Endothelial cell of umbilical vein (primary cell): ENCODE measurements at regions not wholly inside any gene's neighbourhood (a gene's known extent, or its start where the extent isn't known, plus 50 kb on each side); places are given as distances from the start of the nearest gene placed in this dataset.

Source experiments
- BruUV-seq: library from RNA; stranded (reverse); fragments of 400-500 nt; replicated peaks from 2 replicates; lab custom pipeline; 2021; lab: Mats Ljungman, UMichigan
- CTCF ChIA-PET: fragments of 300-600, 350-600 bp; sonication (Branson Sonifier 250); formaldehyde crosslinking; loops from one replicate; lab custom pipeline; 2021; ENCODE audit warnings: antibody characterized with exemption, inconsistent platforms; lab: Charles Lee
- POLR2A ChIA-PET: fragments of 300-600, 350-600 bp; sonication (Branson Sonifier 250); formaldehyde crosslinking; loops from one replicate; lab custom pipeline; 2021; ENCODE audit warnings: antibody characterized with exemption, inconsistent platforms; lab: Charles Lee
- DNase-seq: peaks from one replicate; pipeline ENCODE4 v3.0.0-alpha.2; 2011; ENCODE audit warnings: low read depth, low spot score
- FAIRE-seq: peaks from 2 replicates; lab custom pipeline; 2011; peaks lifted over from hg19 to GRCh38; lab: Jason Lieb, UNC
- H2AFZ ChIP-seq: 2 replicates; pipeline ENCODE4 v1.6.0; 2012; ENCODE audit warnings: low read depth, low read length, control low read depth, inconsistent platforms
- H3K27ac ChIP-seq: 2 replicates; pipeline ENCODE4 v1.5.1; 2011; ENCODE audit warnings: low read depth, mild to moderate bottlenecking, control low read depth, low read length, moderate library complexity; ENCODE audit not compliant: insufficient read depth
- H3K27me3 ChIP-seq, 2 experiments: 2 replicates each; pipeline versions ENCODE4 v1.6.0 to v1.6.1; 2011; ENCODE audit warnings: low read length in 2 of 2, mixed read lengths in 1 of 2; ENCODE audit not compliant: control insufficient read depth in 2 of 2, insufficient read depth in 2 of 2
- H3K36me3 ChIP-seq, 2 experiments: 2 replicates in 1 of 2; 3 replicates in 1 of 2; pipeline ENCODE4 v1.5.1; 2011; ENCODE audit warnings: low read length in 2 of 2, mild to moderate bottlenecking in 1 of 2, moderate library complexity in 1 of 2; ENCODE audit not compliant: control insufficient read depth in 2 of 2, insufficient read depth in 2 of 2; ENCODE audit errors: extremely low read depth in 1 of 2
- H3K4me1 ChIP-seq: 3 replicates; pipeline ENCODE4 v1.5.1; 2011; ENCODE audit warnings: mild to moderate bottlenecking, low read length; ENCODE audit not compliant: control insufficient read depth, insufficient read depth; ENCODE audit errors: extremely low read depth
- H3K4me2 ChIP-seq: 2 replicates; pipeline ENCODE4 v1.6.1; 2011; ENCODE audit warnings: low read length, control low read depth, mixed read lengths; ENCODE audit not compliant: insufficient read depth
- H3K4me3 ChIP-seq, 3 experiments: fragments of 200-600 bp in 1 of 3; sonication (generic), shearing (Covaris generic) in 1 of 3; replicated peaks in 1 of 3; 2 replicates each; pipeline ENCODE4 v1.5.1; 2011 to 2016; ENCODE audit warnings: control low read depth in 3 of 3, low read length in 3 of 3, mild to moderate bottlenecking in 2 of 3, inconsistent platforms in 1 of 3, low read depth in 1 of 3, moderate library complexity in 1 of 3; ENCODE audit not compliant: insufficient read depth in 1 of 3
- H3K79me2 ChIP-seq: 2 replicates; pipeline ENCODE4 v1.6.0; 2012; ENCODE audit warnings: low read length, inconsistent platforms; ENCODE audit not compliant: control insufficient read depth, insufficient read depth
- H3K9ac ChIP-seq: replicated peaks from 2 replicates; pipeline ENCODE3; 2011; ENCODE audit warnings: low read length, control low read depth; ENCODE audit not compliant: insufficient read depth; ENCODE audit errors: extremely low read depth
- H3K9me1 ChIP-seq: replicated peaks from 3 replicates; pipeline ENCODE4 v1.6.0; 2011; ENCODE audit warnings: mild to moderate bottlenecking, low read length; ENCODE audit not compliant: control insufficient read depth, insufficient read depth; ENCODE audit errors: extremely low read depth
- H3K9me3 ChIP-seq: replicated peaks from 2 replicates; pipeline ENCODE4 v1.5.1; 2012; ENCODE audit warnings: low read length, inconsistent platforms; ENCODE audit not compliant: control insufficient read depth, insufficient read depth
- H4K20me1 ChIP-seq: replicated peaks from 2 replicates; pipeline ENCODE3; 2011; ENCODE audit warnings: mild to moderate bottlenecking, low read length; ENCODE audit not compliant: control insufficient read depth, insufficient read depth; ENCODE audit errors: extremely low read depth
- EZH2 ChIP-seq: IDR thresholded peaks from 2 replicates; pipeline ENCODE4 v1.6.1; 2012; ENCODE audit warnings: borderline replicate concordance, low read depth, mild to moderate bottlenecking, moderate library complexity, low read length, inconsistent platforms; ENCODE audit not compliant: severe bottlenecking
- dilution Hi-C: fragments of 300-500 bp; cut with MboI; formaldehyde crosslinking; loops from one replicate; pipeline ENCODE4 v1.15.0; 2019; ENCODE audit warnings: low sequenced_read_pairs; ENCODE audit not compliant: extremely low pct_ligation_motif_present
- intact Hi-C: fragments of 100-400 bp; cut with micrococcal nuclease; formaldehyde crosslinking; loops from one replicate; pipeline ENCODE4 v1.10.0; 2022

- DNase-seq (no peak), FAIRE-seq (no peak)
- Histone ChIP-seq H2AFZ (no peak overlapping the region), H4K20me1 (no peaks in the 10 kb centered on the region), H3K9ac (no peak overlapping the region), H3K27ac (no peak overlapping the region), H3K79me2 (no peaks in the 10 kb centered on the region), H3K4me2 (no peak overlapping the region), H3K36me3 (no peaks in the 10 kb centered on the region), H3K9me1 (no peaks in the 10 kb centered on the region), H3K4me1 (no peaks in the 10 kb centered on the region), H3K4me3 (no peak overlapping the region), H3K27me3 (no peaks in the 10 kb centered on the region), H3K9me3 (peaks cover 2% of the 10 kb centered on the region)
- ChIA-PET POLR2A (no interaction called here), CTCF (no interaction called here)
- dilution Hi-C loops (no loop called here), intact Hi-C loops (no loop called here)
- BruUV-seq, result no TSS peak
- no peak for TF ChIP-seq EZH2
These were observed 310.7 kb upstream of the DPPA4 start for GRCh38 chr3:109648027-109648426.

DNA sequence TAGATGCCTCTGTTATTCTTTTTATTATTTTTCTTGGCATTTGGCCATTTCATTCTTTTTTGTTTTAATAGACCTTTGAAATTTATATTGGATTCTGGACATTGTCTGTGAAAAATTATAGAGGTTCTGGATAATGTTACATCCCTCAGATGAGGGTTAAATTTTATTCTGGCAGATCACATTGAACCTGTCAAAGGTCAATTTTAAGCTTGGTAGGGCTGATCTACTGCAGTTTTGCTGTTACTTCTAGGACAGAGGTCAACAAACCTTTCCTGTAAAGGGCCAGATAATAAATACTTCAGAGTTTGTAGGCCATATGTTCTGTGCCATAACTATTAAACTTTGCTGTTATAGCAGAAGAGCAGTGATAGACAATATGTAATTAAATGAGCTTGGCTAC is 318.9 kb upstream of the DPPA4 start:
- DNase-seq (no peak), FAIRE-seq (no peak)
- Histone ChIP-seq H3K4me2 (no peak overlapping the region), H3K9ac (no peak overlapping the region), H2AFZ (no peak overlapping the region), H4K20me1 (no peaks in the 10 kb centered on the region), H3K4me1 (no peaks in the 10 kb centered on the region), H3K27me3 (no peaks in the 10 kb centered on the region), H3K36me3 (no peaks in the 10 kb centered on the region), H3K79me2 (no peaks in the 10 kb centered on the region), H3K4me3 (no peak overlapping the region), H3K27ac (no peak overlapping the region), H3K9me1 (no peaks in the 10 kb centered on the region), H3K9me3 (no peaks in the 10 kb centered on the region)
- BruUV-seq, result no TSS peak
- intact Hi-C loops, result no loop called here
- dilution Hi-C loops, result no loop called here
- ChIA-PET CTCF (no interaction called here), POLR2A (no interaction called here)
- TF ChIP-seq EZH2, result no peak
